ENCODE measurements at regions not wholly inside any gene's neighbourhood (a gene's known extent, or its start where the extent isn't known, plus 50 kb on each side); places are given as distances from the start of the nearest gene placed in this dataset.

GRCh38 chr9:14424983-14425382, 111.0 kb upstream of the NFIB start:
- intact Hi-C loops (cut with micrococcal nuclease) = no loop called here
- Histone ChIP-seq H3K9ac (ENCODE audit: insufficient read depth in 1 of 2, low read depth in 2 of 2, low read length in 2 of 2) (no peak overlapping the region), H3K36me3 (ENCODE audit: control insufficient read depth, insufficient read depth, low read length) (no peaks in the 10 kb centered on the region), H3K79me2 (ENCODE audit: control insufficient read depth, insufficient read depth, low read length) (no peaks in the 10 kb centered on the region), H3K4me1 (replicated peaks in 1 of 2; ENCODE audit: control insufficient read depth in 2 of 2, insufficient read depth in 2 of 2, low read length in 2 of 2) (no peaks in the 10 kb centered on the region; a peak in 1 of 5 replicates), H3K9me3 (replicated peaks; ENCODE audit: control insufficient read depth, insufficient read depth, low read depth, low read length) (no peaks in the 10 kb centered on the region), H3K27me3 (ENCODE audit: control insufficient read depth in 2 of 2, insufficient read depth in 2 of 2, low read length in 2 of 2) (no peaks in the 10 kb centered on the region), H4K20me1 (replicated peaks; ENCODE audit: control insufficient read depth, insufficient read depth, low read length) (no peaks in the 10 kb centered on the region), H3K4me2 (ENCODE audit: insufficient read depth, low read length) (no peak overlapping the region), H2AFZ (ENCODE audit: low read depth, low read length) (no peak overlapping the region), H3K9me1 (ENCODE audit: control insufficient read depth, insufficient read depth, low read length) (no peaks in the 10 kb centered on the region), H3K27ac (ENCODE audit: extremely low read depth, low read depth, low read length) (no peak overlapping the region), H3K4me3 (no peak overlapping the region)
- POLR2A ChIA-PET = interaction anchor here (0.8 kb wide), 1 partner anchor 9 kb away, joined by 4 read pairs; no protein-coding TSS in a partner anchor
- CTCF ChIA-PET (ENCODE audit: low intra/inter-chr PET ratio) = no interaction called here
- DNase-seq (ENCODE audit: extremely low read depth in 1 of 4, low spot score in 3 of 4) (peak in 1 of 4 experiments; percentile 24), ATAC-seq (peak; percentile 49; the same call in 2 of the 3 replicates), FAIRE-seq (no peak)
- in situ Hi-C loops (cut with MboI) = loop anchor here (25.0 kb wide), 2 partner anchors 712 to 988 kb away; no protein-coding TSS in a partner anchor
- BruUV-seq (replicated peaks) = no TSS peak
- TF ChIP-seq CBFA2T2 (conservative IDR thresholded peaks at IDR 0.05) (0 out of 2 replicates have a peak, but pooled peaks have one; percentile 10), JUND (IDR thresholded peaks at IDR 0.05; ENCODE audit: borderline replicate concordance, low read depth, low read length) (no peak), JUND (tag; IDR thresholded peaks at IDR 0.05; ENCODE audit: borderline replicate concordance, low read depth, low read length) (no peak), EGR1 (conservative IDR thresholded peaks at IDR 0.05) (peak; percentile 49; the same call in 1 of the 2 replicates), CBFA2T3 (IDR thresholded peaks at IDR 0.05) (peak; percentile 32; the same call in 1 of the 2 replicates)
- 7% methylated on average over 4 of the region's 4 CpGs for WGBS (ENCODE audit: insufficient coverage, low coverage, missing lambda C conversion rate)

GRCh38 chr9:14424289-14424688, 110.3 kb upstream of the NFIB start:
- intact Hi-C loops (cut with micrococcal nuclease) = no loop called here
- TF ChIP-seq ETS1 (conservative IDR thresholded peaks at IDR 0.05; ENCODE audit: control insufficient read depth, low read depth, low read length) (no peak), POLR2A (conservative IDR thresholded peaks at IDR 0.05) (no peak), HEY1 (CRISPR knock-in tag; IDR thresholded peaks at IDR 0.05; ENCODE audit: borderline replicate concordance) (no peak), SRSF3 (IDR thresholded peaks at IDR 0.05; ENCODE audit: insufficient read depth, low read length) (no peak), CTCFL (IDR thresholded peaks at IDR 0.05; ENCODE audit: borderline replicate concordance, insufficient read depth, low read depth, low read length, poor library complexity, severe bottlenecking) (no peak)

More at GRCh38 chr9:14424289-14424688, 110.3 kb upstream of the NFIB start:
- in situ Hi-C loops (cut with MboI) = no loop called here
- no peak overlapping the region for H3K4me3 ChIP-seq
- no peak for FAIRE-seq
- no peak overlapping the region for H2AFZ ChIP-seq (ENCODE audit: low read depth, low read length)
- H3K9ac ChIP-seq (ENCODE audit: insufficient read depth in 1 of 2, low read depth in 2 of 2, low read length in 2 of 2) = no peak overlapping the region
- no peaks in the 10 kb centered on the region for H3K79me2 ChIP-seq (ENCODE audit: control insufficient read depth, insufficient read depth, low read length)
- H3K9me3 ChIP-seq (replicated peaks; ENCODE audit: control insufficient read depth, insufficient read depth, low read depth, low read length) = no peaks in the 10 kb centered on the region
- H3K4me1 ChIP-seq (replicated peaks in 1 of 2; ENCODE audit: control insufficient read depth in 2 of 2, insufficient read depth in 2 of 2, low read length in 2 of 2) = no peaks in the 10 kb centered on the region; a peak in 1 of 5 replicates
- no peaks in the 10 kb centered on the region for H3K27me3 ChIP-seq (ENCODE audit: control insufficient read depth in 2 of 2, insufficient read depth in 2 of 2, low read length in 2 of 2)
- no peaks in the 10 kb centered on the region for H3K9me1 ChIP-seq (ENCODE audit: control insufficient read depth, insufficient read depth, low read length)
- H3K27ac ChIP-seq (ENCODE audit: extremely low read depth, low read depth, low read length) = no peak overlapping the region
- H3K36me3 ChIP-seq (ENCODE audit: control insufficient read depth, insufficient read depth, low read length) = no peaks in the 10 kb centered on the region
- ATAC-seq = no peak
- no peak overlapping the region for H3K4me2 ChIP-seq (ENCODE audit: insufficient read depth, low read length)
- BruUV-seq (replicated peaks) = no TSS peak
- H4K20me1 ChIP-seq (replicated peaks; ENCODE audit: control insufficient read depth, insufficient read depth, low read length) = no peaks in the 10 kb centered on the region
- 72% methylated on average over 7 of the region's 7 CpGs for WGBS (ENCODE audit: insufficient coverage, low coverage, missing lambda C conversion rate)
- ChIA-PET POLR2A (interaction anchor here (0.8 kb wide), 1 partner anchor 10 kb away, joined by 4 read pairs; no protein-coding TSS in a partner anchor), CTCF (ENCODE audit: low intra/inter-chr PET ratio) (no interaction called here)
- no peak for DNase-seq (ENCODE audit: extremely low read depth in 1 of 4, low spot score in 3 of 4)

Measured in K562 (cell line).